ENCODE measurements at regions not wholly inside any gene's neighbourhood (a gene's known extent, or its start where the extent isn't known, plus 50 kb on each side); places are given as distances from the start of the nearest gene placed in this dataset.

DNA sequence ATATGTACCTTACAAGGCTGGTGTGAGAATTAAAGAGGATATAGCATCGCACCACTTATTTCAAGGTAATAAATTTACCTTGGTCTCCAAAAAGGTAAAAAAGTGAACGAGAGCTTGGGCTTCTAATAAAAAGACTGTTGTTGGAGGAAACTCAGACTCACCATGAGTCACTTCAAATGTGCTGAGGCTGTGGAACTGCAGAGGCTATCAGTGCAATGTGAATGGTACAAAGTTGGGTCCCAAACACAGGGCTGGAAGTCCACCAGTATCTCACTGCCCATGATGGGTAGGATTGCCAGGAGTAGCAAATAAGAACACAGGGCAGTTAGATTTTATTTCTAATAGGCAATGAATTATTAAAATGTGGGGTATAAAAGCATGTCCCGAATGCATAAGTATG lies 200.6 kb downstream of the MAFB start:
- H2BK12ac ChIP-seq (ENCODE audit: low read depth, low read length) = no peak overlapping the region
- no peaks in the 10 kb centered on the region for H3K36me3 ChIP-seq (ENCODE audit: control insufficient read depth in 2 of 4, insufficient read depth in 4 of 4, low read length in 3 of 4)
- H3K79me2 ChIP-seq (ENCODE audit: control insufficient read depth in 1 of 2, insufficient read depth in 2 of 2, low read length in 2 of 2) = no peaks in the 10 kb centered on the region
- FAIRE-seq (no peak), DNase-seq (ENCODE audit: low read depth in 1 of 2, low spot score in 2 of 2) (no peak)
- H2AK5ac ChIP-seq (ENCODE audit: low read depth, low read length) = no peak overlapping the region
- no peak overlapping the region for H2AFZ ChIP-seq (ENCODE audit: low read length)
- H3K27me3 ChIP-seq (replicated peaks in 1 of 4; ENCODE audit: control insufficient read depth in 3 of 4, extremely low read depth in 1 of 4, insufficient read depth in 3 of 4, low read length in 3 of 4) = no peaks in the 10 kb centered on the region
- no peaks in the 10 kb centered on the region for H4K20me1 ChIP-seq (replicated peaks in 1 of 2; ENCODE audit: control insufficient read depth in 1 of 2, insufficient read depth in 2 of 2, low read length in 2 of 2)
- no peak overlapping the region for H2BK15ac ChIP-seq (ENCODE audit: low read length)
- no peaks in the 10 kb centered on the region for H3K9me3 ChIP-seq (ENCODE audit: insufficient read depth in 2 of 2, low read depth in 1 of 2, low read length in 1 of 2)
- no peak overlapping the region for H3K18ac ChIP-seq (ENCODE audit: extremely low read depth, low read length)
- no peak overlapping the region for H4K5ac ChIP-seq (ENCODE audit: insufficient read length, low read depth, low read length)
- H2BK120ac ChIP-seq (replicated peaks; ENCODE audit: low read depth, low read length) = no peak overlapping the region
- ChIA-PET CTCF (ENCODE audit: partially characterized antibody) (no interaction called here), POLR2A (ENCODE audit: partially characterized antibody) (no interaction called here)
- H3K56ac ChIP-seq (replicated peaks; ENCODE audit: insufficient read length, low read depth, low read length) = no peak overlapping the region
- no peak overlapping the region for H3K4ac ChIP-seq (replicated peaks; ENCODE audit: insufficient read length, low read depth, low read length)
- no peaks in the 10 kb centered on the region; the same call in 1 of the 2 replicates for H3K23me2 ChIP-seq (ENCODE audit: low read depth, low read length)
- no peak overlapping the region for H4K91ac ChIP-seq (replicated peaks; ENCODE audit: insufficient read length, low read length)
- no peak overlapping the region for H3K9ac ChIP-seq (replicated peaks in 1 of 4; ENCODE audit: extremely low read depth in 1 of 4, low read depth in 3 of 4, low read length in 3 of 4)
- H3K27ac ChIP-seq (ENCODE audit: low read depth, low read length) = no peak overlapping the region
- H3K14ac ChIP-seq (ENCODE audit: insufficient read length) = no peak overlapping the region
- 91% methylated on average over 3 of the region's 3 CpGs; no CpG with 5 or more reads in 1 of the 2 experiments for WGBS, 2 experiments (ENCODE audit: extremely low coverage in 1 of 2, insufficient coverage in 1 of 2, insufficient read length in 1 of 2, insufficient replicate concordance in 2 of 2, low coverage in 1 of 2, low lambda C conversion rate in 2 of 2, missing lambda C conversion rate in 1 of 2)
- no peak overlapping the region for H4K8ac ChIP-seq (ENCODE audit: extremely low read depth, insufficient read depth, low read length)
- no peak overlapping the region for H3K4me2 ChIP-seq (ENCODE audit: insufficient read depth in 1 of 2, low read depth in 2 of 2, low read length in 2 of 2)
- H3K23ac ChIP-seq (ENCODE audit: insufficient read length) = no peak overlapping the region
- no peaks in the 10 kb centered on the region for H3K79me1 ChIP-seq (ENCODE audit: low read depth, low read length)
- TF ChIP-seq NRF1 (IDR thresholded peaks at IDR 0.05; ENCODE audit: low read depth, low read length) = no peak
- TF ChIP-seq PHF8 (conservative IDR thresholded peaks at IDR 0.05; ENCODE audit: low read depth, low read length) = no peak
- TF ChIP-seq CHD2 (IDR thresholded peaks at IDR 0.05; ENCODE audit: low read length) = no peak
- TF ChIP-seq TAF1 (IDR thresholded peaks at IDR 0.05; ENCODE audit: low read depth, low read length) = no peak
- no peak for TF ChIP-seq BACH1 (IDR thresholded peaks at IDR 0.05; ENCODE audit: low read length)
- no peak for TF ChIP-seq RFX5 (IDR thresholded peaks at IDR 0.05; ENCODE audit: borderline replicate concordance, low read depth, low read length)
- no peak for TF ChIP-seq EP300 (IDR thresholded peaks at IDR 0.05; ENCODE audit: borderline replicate concordance in 1 of 2, low read depth in 2 of 2, low read length in 2 of 2)
- no peak for TF ChIP-seq EZH2 (IDR thresholded peaks at IDR 0.05; ENCODE audit: low read depth, low read length, severe bottlenecking)
- no peak overlapping the region for H3K4me3 ChIP-seq (ENCODE audit: extremely low read depth in 1 of 4, insufficient read depth in 2 of 4, low read depth in 3 of 4, low read length in 4 of 4)
- H2BK20ac ChIP-seq (ENCODE audit: low read length) = no peak overlapping the region
- no peaks in the 10 kb centered on the region for H3K4me1 ChIP-seq (replicated peaks in 1 of 4; ENCODE audit: control insufficient read depth in 3 of 4, insufficient read depth in 4 of 4, low read length in 3 of 4)
- H2BK5ac ChIP-seq (ENCODE audit: low read depth, low read length) = no peak overlapping the region
